ENCODE measurements at regions not wholly inside any gene's neighbourhood (a gene's known extent, or its start where the extent isn't known, plus 50 kb on each side); places are given as distances from the start of the nearest gene placed in this dataset.
A peak's percentile ranks its signal among the peaks of the same experiment; 100 is the strongest.

DNA sequence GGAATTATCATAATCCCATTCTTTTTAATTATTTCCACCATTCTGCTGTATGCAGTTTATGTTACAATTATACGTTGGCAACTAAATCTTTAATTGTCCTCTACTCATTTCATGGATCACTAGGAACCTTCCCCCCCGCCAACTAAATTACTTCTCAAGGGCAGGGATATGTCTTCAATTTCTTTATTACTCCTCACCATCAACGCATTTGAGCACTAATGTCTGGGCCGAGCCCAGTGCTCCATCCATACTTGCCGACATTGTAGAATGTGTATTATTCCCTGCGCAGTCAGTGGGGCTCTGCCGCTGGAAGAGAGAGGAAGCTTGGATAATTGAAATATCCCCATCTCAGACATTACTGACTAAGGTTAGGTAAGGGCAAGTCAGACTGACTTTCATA, 236.4 kb upstream of the AJAP1 start:
- DNase-seq = no peak

DNA sequence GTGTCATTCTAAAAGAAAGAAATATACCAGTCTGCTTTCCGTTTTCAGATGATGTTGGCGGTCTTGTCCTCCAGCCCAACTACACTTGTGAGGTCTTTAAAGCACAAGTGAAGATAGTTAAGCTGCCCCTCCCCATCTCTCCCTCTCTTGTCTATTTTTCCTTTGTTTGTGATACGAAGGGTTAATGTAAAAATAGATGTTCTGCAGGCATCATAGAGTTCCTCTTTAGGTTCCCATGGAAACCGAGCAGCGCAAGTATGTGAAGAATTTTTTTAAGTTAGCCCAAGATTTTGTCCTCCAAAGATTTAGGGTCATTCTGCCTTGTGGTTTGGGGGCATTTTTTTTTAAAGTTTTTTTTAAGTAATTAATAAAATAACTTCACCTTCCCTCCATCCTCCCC, 232.4 kb upstream of the AJAP1 start:
- DNase-seq = no peak

DNA sequence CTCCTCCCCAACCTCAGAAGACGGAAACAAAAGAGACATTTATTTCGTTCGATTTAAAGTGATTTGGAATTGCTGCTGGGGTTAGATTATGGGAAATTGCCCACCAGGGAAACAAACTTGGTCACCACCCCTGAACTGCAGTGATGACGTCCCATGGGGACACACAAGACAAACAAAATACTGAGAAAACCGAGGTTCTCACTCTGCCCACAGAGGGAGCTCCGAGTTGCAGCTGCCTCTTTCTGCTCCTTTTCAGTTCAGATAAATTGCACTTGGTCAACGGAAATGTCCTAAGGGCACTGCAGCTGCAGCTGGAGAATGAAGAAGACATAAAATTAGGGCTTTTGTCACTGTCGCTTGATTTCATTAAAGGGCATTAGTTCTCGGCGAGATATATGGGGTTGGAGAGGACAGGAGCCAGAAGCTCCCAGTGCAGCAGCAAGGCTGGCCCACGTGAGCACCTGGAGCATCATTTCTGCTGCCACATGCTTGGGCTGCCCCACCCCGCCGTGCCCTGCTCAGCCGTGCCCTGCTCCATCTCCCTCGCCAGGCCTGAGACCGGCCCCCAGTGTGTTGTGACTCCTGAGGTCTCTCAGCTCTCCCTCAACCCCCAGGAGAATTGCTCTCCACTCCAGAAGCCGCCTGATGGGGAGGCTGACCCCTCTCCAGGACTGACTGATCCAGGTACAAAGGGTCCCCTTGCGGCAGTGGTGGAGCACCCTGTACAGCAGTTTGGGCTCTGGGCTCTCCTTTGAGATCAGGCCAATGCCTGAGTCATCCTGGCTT, 231.7 kb upstream of the AJAP1 start:
- DNase-seq = peak in 4 of 56 donors; percentile 3 to 18 (median 6)

DNA sequence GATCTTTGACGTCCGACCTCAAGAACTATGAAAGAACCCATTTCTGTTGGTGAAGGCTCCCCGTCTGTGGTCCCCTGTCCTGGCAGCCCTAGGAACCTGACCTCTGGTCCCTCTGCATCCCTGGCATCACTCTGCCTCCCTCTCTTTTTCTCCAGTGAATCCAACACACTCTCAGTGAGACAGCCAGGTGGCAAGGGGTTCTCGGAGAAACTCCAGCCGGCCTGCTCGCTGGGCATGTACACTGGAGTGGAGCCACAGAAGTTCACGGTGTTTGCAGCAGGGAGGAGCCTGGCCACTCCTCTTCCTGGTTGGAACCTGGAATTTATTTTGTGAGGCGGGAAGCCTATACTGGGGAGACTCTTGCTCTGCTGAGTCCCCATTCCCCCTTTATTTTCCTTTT, 230.2 kb upstream of the AJAP1 start:
- DNase-seq = no peak

DNA sequence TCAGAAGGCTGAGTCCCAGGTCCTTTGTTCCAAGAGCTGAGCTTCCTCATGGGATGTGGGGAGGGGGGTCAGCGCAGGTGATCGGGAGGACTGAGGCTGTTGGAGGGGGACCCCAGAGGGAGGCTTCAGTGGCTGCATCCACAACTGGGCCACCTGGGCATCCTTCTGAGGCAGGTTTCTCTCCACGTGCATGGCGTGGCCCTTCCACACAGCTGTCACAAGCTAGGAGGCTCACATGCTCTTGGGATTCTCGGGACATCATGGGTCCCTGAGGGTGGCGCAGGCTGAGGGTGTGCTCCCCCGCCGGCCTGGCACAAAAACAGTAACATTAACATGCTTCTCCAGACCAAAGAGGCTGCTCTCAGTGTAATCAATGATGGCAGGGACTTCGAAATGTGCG, 229.6 kb upstream of the AJAP1 start:
- DNase-seq = no peak

DNA sequence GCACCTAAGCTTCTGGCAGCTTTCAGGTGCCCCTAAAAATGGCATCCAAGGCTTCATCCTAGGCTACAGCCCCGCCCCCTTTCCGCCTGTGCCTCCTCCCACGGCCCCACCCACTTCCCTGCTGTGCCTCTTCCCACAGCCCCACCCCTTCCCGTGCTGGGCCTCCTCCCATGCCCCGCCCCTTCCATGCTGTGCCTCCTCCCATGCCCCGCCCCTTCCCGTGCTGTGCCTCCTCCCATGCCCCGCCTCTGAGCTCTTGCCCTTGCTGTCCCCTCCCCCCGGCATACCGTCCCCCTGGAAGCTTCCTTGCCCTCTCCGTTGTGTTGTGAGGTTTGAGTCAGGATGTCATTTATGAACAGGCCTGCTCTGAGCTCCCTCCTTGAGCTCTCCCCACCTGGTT, 228.5 kb upstream of the AJAP1 start:
- DNase-seq = peak in 1 of 56 donors; percentile 21

DNA sequence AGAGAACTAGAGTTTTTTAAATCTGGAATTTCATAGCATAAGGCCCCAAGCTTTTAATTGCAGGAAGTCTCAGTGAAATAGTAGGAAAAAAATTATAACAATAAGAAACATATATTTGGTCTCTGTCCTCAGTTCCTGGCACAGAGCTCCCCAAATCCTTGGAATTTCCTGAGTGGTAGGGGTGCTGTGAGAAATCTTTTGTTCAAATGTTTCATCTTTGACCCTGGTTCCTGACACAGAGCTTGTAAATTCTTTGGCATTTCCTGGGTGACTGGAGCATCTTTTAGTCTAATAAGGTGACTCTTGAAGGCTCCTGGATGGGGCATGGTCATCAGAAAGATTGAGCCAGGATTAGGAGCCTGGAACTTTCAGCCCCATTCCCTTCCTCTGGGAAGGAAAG, 225.7 kb upstream of the AJAP1 start:
- no peak for DNase-seq

DNA sequence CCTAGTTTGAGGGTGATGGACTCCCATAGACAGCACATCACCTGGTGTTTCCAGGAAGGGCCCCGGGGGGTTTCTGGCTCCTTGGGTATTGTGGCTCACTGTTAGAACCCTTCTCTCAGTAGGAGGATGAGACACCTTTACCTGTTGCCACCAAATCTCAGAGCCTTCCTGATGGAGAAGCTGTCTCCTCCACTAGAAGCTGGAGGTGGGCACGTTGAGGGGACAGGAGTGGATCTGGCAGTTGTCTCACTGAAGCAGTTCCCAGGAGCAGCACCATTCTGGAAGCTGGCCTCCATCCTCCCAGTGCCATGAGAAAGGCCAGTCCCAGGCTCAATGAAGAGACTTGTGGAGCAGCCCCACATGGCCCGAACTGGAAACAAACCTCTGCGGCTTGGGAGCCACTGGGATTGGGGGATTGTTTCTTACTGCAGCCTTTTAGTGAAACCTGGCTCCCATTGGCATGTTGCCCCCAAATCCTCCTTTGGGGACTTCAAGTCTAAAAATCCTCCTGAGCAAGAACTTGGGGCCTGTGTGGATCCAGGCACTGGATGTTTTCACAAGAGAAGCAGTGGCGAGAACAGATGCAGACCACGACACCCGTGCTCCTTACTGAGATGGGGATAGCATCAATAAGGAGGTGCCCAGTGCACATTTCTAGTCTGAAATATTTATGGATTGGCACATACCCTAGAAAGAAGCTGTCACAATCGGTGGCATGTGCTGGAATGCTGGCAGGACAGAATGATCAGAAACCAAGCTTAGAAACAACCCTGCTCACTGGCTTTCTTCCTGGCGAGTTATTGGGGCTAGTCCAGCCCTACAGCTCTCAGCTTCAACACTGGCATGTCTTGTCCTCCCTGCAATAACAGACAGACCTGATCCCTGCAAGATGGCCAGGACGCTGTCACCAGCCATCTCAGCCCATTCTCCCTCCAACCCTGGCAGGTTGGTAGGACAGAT, 223.7 kb upstream of the AJAP1 start:
- peak in 4 of 56 donors; percentile 1 to 19 (median 14) for DNase-seq

DNA sequence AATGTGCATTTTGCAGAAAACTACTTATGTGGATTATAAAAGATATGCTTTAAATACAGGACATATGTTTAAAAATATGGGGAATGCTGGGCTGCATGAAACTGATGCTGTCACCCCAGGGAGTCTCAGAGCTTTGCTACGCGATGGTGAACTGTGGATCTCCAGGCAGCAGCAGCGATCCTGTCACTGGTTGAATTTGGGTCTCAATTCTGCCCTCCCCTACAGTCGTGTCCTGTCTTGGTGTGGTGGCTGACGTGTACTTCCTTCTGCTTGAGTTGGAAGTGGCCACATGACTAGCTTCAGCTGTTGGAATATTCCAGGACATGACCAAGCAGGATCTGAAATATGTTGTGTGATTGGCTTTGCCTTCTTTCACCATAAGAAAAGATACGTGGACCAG, 222.9 kb upstream of the AJAP1 start:
- DNase-seq = no peak

DNA sequence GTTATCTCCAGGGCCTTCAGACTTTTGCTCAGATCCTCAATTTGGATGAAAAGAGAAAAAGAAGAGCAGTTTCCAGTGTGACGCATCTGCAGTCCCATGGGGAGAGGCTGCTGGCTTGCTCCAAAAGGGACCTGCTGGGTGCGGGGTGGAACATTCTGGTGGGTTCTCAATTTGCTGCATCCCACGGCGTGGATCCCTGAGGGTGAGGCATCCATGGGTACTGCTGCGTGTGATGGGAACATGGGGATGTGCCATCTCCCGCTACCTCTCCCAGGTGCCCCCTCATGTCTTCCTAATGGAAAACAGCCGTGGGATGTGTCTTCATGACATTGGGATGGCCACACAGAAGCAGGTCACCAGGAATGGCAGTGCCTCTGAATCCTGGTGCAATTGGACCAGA, 221.3 kb upstream of the AJAP1 start:
- DNase-seq = no peak

DNA sequence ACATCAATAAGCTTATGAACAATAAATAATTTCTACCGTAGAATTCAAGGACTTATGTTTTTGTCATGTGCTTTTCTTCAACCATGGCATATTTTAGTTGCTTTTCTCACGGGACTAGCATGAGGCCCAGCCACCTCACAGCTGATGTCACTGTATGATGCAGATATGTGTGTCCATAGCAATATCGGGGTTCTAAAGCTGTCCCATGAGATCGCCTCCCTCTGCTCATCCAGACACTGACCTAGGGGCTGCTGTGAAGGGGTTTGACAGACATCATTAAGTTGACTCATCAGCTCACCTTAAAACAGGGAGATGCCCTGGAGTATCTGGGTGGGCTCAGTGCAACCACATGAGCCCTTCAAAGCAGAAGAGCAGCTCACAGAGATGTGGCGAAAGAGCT, 210.3 kb upstream of the AJAP1 start:
- no peak for DNase-seq

DNA sequence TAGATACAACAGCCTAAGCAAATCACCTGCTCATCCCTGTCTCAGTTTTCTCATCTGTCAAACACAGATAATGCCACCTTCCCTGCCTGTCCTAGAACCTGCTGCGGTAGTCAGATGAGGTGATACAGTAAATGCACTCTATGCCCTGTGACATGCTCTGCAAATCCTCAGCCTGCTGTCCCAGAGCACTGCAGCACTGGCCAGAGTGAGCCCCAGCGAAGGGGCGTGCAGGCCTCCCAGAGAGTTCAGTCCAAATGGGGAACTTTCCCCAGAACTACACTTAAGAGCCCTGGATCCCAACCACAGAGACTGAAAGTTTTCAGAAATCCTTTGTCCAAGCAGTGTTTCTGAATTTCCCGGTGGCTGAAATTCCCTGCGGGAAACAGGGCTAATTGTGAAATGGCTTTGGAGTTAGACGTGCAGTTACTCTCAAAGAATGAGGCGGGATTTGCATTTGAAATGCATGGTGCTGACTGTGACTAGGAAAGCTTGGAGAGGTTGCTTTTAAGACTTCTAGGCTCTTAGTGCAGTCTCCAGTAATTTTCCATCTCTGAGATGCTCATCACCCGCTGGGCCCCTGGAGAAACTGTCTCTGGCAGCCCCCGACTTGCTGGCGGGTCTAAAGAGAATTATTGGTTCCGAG, 206.5 kb upstream of the AJAP1 start:
- DNase-seq = peak in 2 of 56 donors; percentile 37 to 38

DNA sequence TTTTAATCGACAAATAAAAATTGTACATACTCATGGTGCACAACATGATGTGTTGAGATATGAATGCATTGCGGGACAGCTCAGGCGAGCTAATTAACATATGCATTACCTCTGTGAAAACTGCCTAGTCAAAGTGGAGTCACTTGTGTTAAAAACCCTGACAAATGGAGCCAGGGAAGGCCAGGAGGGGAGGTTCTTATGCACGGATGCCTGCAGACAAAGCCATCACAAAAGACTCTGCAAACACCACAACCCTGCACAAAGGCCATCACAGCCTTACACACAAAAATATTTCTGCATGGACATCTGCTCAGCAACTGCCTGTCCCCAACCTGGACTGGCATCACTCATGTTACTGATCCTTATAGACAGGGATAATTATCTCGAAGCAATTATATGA, 204.4 kb upstream of the AJAP1 start:
- no peak for DNase-seq

DNA sequence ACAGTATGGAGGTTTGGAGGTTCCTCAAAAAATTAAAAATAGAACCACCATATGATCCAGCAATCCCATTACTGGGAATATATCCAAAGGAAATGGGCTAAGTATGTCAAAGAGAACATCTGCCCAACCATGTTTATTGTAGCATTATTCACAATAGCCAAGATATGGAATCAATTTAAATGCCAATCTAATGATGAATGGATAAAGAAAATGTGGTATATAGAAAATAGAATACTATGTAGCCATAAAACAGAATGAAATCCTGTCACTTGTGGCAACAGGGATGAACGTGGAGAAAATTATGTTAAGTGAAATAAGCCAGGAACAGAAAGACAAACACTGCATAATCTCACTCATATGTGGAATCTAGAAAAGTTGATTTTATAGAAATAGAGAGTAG, 201.7 kb upstream of the AJAP1 start:
- DNase-seq = no peak

DNA sequence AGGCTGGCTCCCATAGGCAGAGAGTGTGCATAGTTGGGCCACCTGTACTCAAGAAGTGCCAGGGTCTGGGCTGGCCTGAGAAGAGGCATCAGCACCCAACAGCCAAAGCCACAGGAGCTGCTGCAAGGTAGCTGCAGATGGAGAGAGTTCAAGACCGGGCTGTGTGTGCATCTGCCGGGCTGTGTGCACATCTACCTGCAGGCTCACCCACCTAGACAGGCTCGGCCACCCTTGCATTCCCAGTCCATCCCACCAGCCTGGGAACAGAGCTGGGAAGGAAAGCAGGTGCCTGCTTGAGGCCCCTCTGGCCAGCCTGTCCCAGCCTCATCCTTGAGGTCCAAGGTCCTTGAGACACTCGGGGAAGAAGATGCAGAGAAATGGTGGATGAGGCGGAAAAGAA, 194.4 kb upstream of the AJAP1 start:
- no peak for DNase-seq

DNA sequence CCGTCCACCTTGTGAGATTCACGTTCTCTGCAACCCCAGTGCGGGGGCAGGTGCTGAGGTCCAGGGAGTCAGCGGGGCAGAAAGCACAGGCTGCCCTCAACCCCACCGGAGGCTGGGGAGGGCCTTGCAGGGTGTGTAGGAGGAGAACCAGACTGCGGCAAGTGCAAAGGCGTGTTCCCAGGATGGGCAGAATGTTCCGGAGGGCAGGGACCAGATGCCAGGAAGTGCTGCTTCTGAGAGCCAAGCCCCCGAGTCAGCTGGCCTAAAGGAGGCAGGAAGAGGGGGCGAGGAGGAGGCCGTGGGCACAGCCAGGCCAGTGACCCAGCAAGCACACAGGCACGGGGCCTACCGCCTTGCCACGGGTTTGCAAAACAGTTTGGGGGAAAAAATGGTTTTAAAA, 193.8 kb upstream of the AJAP1 start:
- no peak for DNase-seq

DNA sequence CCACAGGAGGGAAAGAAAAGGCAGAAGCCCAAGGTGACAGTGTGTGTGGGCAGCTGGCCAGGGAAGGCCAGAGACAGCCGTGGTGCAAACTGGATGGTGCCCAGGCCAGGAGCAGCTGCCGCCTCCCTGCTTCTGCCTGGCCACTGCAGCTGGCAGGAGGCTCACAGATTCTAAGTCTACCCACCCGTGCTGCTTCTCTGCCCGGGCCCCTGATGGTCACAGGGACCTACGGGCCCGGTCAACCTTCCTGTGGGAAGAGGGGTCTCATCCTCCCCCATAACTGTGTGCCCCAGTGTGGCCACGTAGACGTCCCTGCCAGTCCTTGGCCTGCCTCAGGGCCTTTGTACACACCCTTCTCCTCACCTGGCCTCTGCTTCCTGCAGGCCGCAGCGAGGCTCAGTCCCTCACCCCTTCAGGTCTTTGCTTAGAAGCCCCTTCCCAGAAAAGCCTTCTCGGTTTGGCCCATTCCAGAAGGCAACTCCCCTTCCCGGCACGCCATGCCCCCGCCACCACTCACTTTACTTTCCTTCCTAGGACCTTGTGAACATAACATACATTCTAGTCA, 192.6 kb upstream of the AJAP1 start:
- DNase-seq = no peak

DNA sequence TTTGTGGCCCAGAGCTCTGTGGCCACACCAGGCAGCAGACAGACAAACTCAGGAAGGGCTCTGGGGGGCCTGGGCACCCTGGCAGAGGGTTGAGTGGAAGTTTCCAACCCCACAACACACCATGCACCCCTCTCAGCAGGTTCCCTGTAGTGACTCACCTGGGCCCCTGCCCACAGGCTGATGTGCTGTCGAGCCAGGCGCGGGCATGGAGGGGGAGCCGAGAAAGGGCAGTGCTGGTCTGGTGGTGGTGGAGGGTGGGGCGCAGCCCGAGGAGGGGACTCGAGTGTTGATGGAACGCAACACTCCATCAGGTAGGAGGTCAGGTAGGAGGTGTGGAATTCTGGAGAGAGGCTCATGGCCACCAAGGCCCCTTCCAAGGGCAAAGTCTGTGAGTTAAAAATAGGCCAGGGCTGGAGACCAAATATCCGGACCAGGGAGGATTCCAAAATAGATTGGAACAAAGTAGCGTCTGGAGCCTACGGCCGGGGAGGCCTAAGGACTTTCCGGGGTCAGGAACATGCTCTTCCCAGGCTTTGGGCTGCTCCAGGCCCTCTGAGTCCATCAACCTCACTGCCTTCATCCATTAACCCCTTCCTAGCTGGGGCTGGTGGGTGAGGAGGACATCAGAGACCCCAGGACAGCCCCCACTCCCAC, 191.5 kb upstream of the AJAP1 start:
- no peak for DNase-seq

DNA sequence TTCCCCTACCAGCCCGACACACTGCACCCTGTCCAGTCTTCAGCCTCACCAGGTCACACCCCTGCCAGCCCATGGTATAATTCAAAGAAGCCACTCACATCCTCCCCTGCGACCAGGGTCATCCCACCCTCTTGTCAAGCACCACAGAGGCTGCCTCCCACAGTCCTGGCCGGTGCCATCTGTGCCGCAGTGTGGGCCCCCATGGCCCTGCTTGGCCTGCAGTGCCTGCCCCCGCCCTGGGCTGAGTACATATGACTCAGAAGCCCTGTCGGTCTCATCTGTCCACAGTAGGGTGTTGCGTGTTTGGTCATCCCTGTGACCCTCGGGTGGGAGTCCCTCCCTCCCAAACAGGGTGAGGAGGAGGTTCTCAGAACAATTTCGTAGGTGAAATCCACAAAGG, 190.8 kb upstream of the AJAP1 start:
- DNase-seq = no peak

DNA sequence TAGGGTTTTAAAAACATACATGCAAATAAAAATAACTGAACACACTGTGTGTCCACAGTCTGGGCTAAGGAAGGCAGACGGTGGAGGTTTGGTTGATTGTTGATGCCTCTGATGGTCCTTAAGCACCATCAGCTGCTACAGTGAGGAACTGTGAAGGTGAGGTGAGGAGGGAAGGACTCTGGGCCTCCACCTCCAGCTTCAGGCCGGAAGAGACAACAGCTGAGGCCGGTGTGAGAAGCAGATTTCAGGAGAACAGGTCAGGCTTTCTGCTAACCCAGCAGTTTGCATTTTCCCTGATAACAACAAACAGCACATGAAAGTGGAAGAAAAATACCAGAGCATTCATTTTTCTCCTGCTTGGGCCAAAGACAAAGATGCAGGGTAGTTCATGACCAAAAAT, 189.9 kb upstream of the AJAP1 start:
- no peak for DNase-seq

DNA sequence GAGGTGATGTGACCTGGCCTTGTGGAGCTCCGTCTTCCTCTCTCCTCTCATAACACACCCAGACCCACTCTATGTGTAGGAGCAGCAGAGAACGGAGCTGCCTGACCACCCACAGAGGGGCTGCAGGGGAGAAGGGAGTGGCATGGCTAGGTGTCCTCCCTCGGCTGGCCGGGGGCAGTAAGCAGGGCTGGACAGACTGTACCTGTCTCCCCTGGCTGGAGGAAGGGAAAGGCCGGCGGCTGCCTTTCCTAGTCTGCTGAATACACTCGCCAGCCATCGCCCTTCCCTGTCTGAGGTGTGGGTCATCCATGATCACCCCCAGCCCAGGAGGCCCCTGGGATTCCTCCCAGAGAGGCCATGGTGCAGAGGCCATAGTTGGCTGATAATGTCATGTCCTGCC, 187.2 kb upstream of the AJAP1 start:
- DNase-seq = no peak

Measured in amygdala (tissue), 56 donors.